ENCODE measurements at regions not wholly inside any gene's neighbourhood (a gene's known extent, or its start where the extent isn't known, plus 50 kb on each side); places are given as distances from the start of the nearest gene placed in this dataset.

GRCh38 chr13:74449811-74450524, 315.8 kb upstream of the KLF12 start:
- no peak for TF ChIP-seq EZH2 (IDR thresholded peaks at IDR 0.05; ENCODE audit: low read length)
- TF ChIP-seq, protein P1, sequence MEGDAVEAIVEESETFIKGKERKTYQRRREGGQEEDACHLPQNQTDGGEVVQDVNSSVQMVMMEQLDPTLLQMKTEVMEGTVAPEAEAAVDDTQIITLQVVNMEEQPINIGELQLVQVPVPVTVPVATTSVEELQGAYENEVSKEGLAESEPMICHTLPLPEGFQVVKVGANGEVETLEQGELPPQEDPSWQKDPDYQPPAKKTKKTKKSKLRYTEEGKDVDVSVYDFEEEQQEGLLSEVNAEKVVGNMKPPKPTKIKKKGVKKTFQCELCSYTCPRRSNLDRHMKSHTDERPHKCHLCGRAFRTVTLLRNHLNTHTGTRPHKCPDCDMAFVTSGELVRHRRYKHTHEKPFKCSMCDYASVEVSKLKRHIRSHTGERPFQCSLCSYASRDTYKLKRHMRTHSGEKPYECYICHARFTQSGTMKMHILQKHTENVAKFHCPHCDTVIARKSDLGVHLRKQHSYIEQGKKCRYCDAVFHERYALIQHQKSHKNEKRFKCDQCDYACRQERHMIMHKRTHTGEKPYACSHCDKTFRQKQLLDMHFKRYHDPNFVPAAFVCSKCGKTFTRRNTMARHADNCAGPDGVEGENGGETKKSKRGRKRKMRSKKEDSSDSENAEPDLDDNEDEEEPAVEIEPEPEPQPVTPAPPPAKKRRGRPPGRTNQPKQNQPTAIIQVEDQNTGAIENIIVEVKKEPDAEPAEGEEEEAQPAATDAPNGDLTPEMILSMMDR (optimal IDR thresholded peaks at IDR 0.05 in 1 of 3, IDR thresholded peaks at IDR 0.05 in 1 of 3, conservative IDR thresholded peaks at IDR 0.05 in 1 of 3; ENCODE audit: extremely low read depth in 1 of 3, insufficient read depth in 2 of 3, low read length in 3 of 3) = no peak
